Tongue (tissue), 1 donor: ENCODE measurements at regions not wholly inside any gene's neighbourhood (a gene's known extent, or its start where the extent isn't known, plus 50 kb on each side); places are given as distances from the start of the nearest gene placed in this dataset.

Experiments
- DNase-seq: peaks from one replicate; pipeline ENCODE4 v3.0.0-alpha.2; 2015

DNA sequence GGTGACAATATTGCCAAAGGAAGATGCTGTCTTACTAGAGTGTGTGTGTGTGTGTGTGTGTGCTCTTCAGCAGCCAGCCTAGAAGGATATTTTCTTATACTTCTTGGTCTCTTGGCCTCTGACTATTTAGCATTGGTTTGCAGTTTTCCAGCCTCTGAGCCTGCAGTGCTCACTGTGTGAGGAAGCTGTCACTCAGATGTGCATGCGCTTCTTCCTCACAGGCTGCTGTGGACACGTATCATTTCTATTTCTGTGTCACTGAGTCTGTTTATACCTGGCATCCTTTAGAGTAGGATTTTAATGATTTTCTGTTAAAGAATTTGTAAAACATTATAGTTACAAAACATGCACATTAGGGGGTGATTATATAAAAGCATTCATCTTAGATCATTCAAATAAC is 83.3 kb downstream of the ALDH8A1 start:
- no peak for DNase-seq

GRCh38 chr6:134864558-134864957 is 85.3 kb downstream of the ALDH8A1 start:
- no peak for DNase-seq

DNA sequence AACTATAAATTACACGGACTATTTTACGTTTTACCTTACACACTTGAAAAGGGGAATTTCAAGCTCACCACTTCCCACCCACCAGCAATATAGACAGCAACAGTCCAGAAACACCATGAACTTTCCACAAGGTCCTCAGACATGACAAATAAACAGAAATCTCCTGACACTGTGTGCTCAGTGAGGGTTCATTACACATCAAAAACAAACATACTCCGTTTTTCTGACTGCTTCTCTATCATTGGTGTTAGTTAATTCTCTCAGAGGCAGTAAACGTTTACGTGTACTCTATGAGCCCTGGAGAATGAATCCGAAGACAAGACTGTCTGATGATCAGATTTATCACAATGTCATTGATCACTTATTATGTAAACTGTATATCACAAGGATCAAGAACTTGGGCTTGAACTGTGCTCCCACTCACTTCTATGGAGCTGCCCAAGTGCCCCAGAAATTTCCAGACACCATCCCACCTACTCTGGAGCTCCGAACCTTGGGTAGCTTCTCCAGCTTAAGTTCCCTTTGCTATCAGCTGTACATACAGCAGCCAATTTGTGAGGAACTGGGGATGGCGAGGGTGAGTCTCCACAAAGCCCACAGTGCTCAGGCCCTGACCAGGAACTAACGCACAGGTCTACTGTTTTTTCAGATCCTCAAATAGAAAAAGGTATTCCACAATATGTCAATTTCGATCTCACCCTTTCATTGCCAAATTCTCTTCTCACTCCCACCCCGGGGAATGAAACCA is 86.0 kb downstream of the ALDH8A1 start:
- DNase-seq = no peak

GRCh38 chr6:134854366-134854765 is 95.5 kb downstream of the ALDH8A1 start:
- no peak for DNase-seq

- no peak for DNase-seq
These were observed 96.5 kb downstream of the ALDH8A1 start for GRCh38 chr6:134853111-134854055.

DNA sequence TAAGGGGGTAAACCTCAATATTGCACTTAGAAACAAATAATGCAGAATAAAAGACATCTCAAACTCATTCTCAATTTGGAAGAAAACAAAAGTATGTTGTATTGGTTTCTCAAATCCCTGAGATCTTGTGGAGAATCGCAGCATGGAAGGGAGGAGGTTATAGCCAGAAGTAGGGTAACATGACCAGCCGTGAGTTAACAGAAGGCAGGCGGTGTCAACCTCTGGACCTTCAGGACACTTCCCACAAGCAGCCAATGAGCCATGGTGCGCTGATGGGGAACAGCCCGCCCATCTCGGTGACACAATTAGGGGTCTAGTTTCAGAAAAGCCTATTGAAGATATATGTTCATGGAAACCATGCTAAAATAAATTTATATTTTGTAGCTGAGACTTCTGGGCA is 98.4 kb downstream of the ALDH8A1 start:
- no peak for DNase-seq

DNA sequence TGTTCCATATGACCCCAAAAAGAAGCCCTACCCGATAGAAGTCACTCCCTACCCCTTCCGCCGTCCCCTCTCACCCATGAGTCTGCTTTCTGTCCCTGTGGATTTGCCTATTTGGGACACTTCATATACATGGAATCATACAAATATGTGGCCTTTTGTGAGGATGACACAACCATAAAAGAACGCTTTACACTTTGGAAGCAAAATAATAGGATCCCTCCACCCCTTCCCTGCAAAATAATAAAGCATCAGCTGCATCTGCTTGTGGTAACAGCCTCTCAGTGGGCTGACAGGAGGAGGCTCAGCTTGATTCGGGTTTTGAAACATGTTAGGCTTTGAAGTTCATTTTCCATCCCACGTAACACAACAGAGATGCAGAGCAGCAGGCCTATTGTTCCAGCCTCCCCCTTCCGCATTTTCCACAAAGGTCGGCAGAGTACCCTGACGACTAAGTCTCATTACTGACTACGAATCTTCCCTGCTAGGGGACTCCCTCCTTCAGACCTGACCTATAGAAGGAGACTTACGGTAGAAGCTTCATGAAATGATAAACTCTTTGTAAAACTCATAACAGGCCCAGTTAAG is 99.1 kb downstream of the ALDH8A1 start:
- no peak for DNase-seq

DNA sequence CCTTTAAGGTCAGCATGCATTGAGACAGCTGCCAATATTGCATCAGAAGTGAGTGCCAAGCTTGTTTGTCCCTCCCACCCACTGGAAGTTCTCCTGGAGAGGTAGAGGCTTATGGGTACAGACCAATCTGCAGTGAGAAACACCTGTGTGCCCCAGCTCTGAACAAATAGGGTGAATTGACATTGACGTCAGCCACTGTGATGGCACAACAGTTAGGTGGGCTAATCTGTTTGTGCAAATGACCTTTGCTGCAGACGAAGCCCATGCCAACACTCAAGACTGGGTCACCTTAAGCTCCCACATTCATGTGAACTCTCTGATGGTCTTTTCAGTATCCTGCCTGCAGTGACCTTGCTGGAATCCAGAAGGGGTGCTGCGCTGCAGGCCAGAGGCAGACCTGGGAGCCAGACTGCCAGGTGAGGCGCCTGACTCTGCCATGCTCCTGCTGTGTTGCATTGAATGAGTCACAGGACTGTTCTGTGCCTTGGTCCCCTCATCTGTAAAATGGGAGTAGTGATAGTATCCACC is 99.9 kb downstream of the ALDH8A1 start:
- no peak for DNase-seq

DNA sequence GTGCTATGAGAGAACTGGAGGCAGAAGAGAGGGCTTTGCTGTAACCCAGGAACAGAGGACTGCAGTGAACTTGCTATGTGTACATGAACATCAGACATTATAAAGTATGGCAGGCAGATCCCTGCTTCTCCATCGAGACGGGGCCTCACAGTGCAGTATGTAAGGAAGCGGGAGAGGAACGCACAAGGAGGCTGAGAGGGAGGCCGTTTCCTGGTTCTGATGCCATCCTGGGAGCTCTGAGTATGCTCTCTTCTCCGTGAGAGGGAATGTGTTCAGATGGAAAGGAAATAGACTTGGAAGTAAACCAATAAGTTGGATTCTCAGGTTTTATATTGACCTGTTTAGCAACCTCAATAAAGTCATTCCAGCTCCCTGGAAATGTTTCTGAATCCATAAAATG is 101.8 kb downstream of the ALDH8A1 start:
- DNase-seq = no peak

GRCh38 chr6:134846865-134847264 is 103.0 kb downstream of the ALDH8A1 start:
- DNase-seq = no peak

DNA sequence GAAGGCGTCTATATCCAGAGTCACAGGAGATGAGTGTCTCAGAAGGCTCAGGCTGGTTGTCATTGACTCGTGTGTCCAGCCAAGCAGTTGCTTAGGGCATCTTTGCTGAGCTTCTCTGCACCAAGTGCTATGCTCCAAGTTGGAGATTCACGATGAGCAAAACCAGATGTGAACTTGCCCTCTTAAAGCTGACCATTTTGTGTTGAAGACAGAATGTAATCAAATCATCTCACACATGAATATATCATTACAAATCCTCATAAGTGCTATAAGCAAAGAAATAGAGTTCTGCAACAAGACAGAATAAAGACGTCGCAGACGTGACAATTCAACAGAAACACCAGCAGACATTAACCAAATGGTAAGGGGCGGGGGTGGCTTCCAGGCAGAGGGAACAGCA is 103.9 kb downstream of the ALDH8A1 start:
- DNase-seq = no peak

GRCh38 chr6:134844120-134844519 is 105.8 kb downstream of the ALDH8A1 start:
- no peak for DNase-seq

DNA sequence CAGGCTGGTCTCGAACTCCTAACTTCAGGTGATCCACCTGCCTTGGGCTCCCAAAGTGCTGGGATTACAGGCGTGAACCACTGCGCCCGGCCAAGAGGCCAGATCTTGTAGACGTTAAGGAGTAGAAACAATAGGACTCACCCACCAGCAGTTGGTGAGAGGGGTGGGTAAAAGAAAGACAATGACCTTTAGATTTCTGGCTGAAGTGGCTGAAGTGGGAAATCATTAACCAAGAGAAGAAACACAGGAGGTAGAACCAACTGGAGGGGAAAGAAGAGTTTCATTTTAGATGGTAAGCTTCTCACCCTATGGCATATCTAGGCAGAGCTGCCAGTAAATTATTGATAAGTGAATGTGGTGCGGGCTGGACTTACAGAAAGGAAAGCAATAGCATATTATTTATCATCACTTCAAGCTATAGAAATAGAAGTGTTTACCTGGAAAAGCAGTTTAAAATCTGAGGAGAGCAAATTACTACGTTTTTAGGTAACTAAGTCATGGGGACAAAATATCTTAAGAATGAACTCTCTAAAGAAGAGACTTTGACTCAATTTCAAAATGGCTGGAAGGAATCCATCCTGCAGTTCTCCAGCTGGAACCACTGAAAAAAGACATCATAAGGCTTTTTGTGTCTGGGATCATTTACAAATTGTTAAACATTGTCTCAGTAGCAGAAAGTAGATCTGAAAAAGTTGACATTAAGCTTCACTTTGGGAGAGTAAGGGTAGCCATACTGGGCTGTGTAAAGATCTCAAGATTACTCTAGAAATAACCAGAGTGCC is 109.6 kb downstream of the ALDH8A1 start:
- DNase-seq = no peak

DNA sequence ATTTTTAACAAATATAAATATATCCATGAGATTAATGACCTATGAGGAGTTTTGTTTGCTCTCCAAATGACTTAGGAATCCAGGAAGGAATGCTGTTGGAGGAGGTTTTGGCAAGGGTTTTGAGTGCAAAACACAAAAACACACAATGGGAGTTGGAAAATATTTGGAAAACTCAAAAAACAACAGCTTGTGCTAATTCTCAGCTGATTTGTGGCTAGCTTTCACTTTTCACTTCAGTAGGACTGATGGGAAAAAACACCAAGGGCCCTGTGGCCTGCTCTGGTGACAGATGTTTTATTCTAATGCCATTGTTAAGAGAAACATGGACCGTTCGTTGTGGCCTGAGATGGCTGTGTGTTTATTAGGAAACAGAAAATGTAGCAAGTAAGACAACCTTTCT is 113.9 kb downstream of the ALDH8A1 start:
- no peak for DNase-seq

DNA sequence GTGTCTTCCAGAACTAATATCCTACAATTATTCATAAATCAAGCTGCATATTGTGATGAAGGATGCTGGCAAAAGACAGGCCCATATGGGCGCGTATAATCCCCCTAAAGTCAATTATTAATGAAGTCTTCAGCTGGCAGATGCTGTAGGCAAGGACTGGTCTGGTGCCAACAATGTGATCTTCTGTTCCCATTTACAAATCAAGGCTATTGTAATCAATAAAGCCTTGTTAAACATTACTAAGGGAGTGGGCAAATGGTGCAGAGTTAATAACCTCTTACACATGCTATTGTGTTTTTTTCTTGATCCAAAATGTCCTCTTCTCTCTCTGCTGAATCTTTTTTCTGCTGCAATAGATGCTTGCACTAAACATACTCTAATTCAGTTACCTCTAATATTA is 119.0 kb downstream of the ALDH8A1 start:
- DNase-seq = no peak

- DNase-seq = no peak
These were observed 119.7 kb downstream of the ALDH8A1 start for GRCh38 chr6:134830194-134830593.

GRCh38 chr6:134828641-134829040 is 121.3 kb downstream of the ALDH8A1 start:
- no peak for DNase-seq

- peak; percentile 40 for DNase-seq
These were observed 122.8 kb downstream of the ALDH8A1 start for GRCh38 chr6:134826889-134827737.

DNA sequence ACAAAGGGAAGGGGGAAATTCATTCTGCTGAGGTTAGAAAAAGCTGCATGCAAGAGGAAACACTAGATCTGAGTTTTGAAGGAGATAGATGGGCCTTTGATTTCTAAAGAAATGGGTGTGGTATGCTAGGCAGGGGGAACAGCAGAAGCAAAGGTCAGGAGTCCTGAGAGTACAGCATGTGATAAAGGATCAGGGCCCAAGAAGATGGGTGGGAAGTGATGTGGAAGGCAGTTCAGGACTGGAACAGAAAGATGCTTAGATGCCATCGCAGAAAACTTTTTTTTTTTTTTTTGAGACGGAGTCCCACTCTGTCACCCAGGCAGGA is 126.2 kb downstream of the ALDH8A1 start:
- DNase-seq = no peak

- peak; percentile 90 for DNase-seq
These were observed 126.8 kb downstream of the ALDH8A1 start for GRCh38 chr6:134822920-134823709.
